ENCODE measurements at regions not wholly inside any gene's neighbourhood (a gene's known extent, or its start where the extent isn't known, plus 50 kb on each side); places are given as distances from the start of the nearest gene placed in this dataset.

GRCh38 chr20:18991012-18991411 lies 177.4 kb downstream of the SCP2D1 start:
- H3K9me3 Mint-ChIP-seq: peaks cover 6% of the 10 kb centered on the region
- H3K27ac Mint-ChIP-seq: no peak overlapping the region
- Histone ChIP-seq H4K20me1 (ENCODE audit: low read depth) (no peaks in the 10 kb centered on the region), H3K4me3 (no peak overlapping the region), H2AFZ (replicated peaks) (no peak overlapping the region), H3K27ac (no peak overlapping the region), H3K79me2 (ENCODE audit: low read depth) (no peaks in the 10 kb centered on the region), H3K9ac (no peak overlapping the region), H3K9me3 (ENCODE audit: low read depth) (no peaks in the 10 kb centered on the region), H3K27me3 (no peaks in the 10 kb centered on the region), H3K36me3 (no peaks in the 10 kb centered on the region), H3K4me2 (no peak overlapping the region), H3F3A (ENCODE audit: low read depth) (no peaks in the 10 kb centered on the region), H3K4me1 (no peaks in the 10 kb centered on the region)
- peaks cover 6% of the 10 kb centered on the region for H3K27me3 Mint-ChIP-seq (ENCODE audit: insufficient read depth, low read depth)
- no peaks in the 10 kb centered on the region for H3K36me3 Mint-ChIP-seq
- DNase-seq (ENCODE audit: low spot score): no peak
- H3K4me1 Mint-ChIP-seq: no peaks in the 10 kb centered on the region
- TF ChIP-seq CTCF (IDR thresholded peaks at IDR 0.05) (no peak), EZH2phosphoT487 (IDR thresholded peaks at IDR 0.05) (no peak), EZH2 (IDR thresholded peaks at IDR 0.05) (no peak)
- no peak overlapping the region for H3K4me3 Mint-ChIP-seq

- H3K36me3 ChIP-seq: no peaks in the 10 kb centered on the region
- H3K27me3 ChIP-seq: no peaks in the 10 kb centered on the region
- H3K4me1 ChIP-seq: no peaks in the 10 kb centered on the region
- no peaks in the 10 kb centered on the region for H4K20me1 ChIP-seq (ENCODE audit: low read depth)
- no peak overlapping the region for H3K9ac ChIP-seq
- no peak for TF ChIP-seq CTCF (IDR thresholded peaks at IDR 0.05)
- no peak for TF ChIP-seq EZH2 (IDR thresholded peaks at IDR 0.05)
- TF ChIP-seq EZH2phosphoT487 (IDR thresholded peaks at IDR 0.05): no peak
- H3F3A ChIP-seq (ENCODE audit: low read depth): no peaks in the 10 kb centered on the region
- H3K27me3 Mint-ChIP-seq (ENCODE audit: insufficient read depth, low read depth): peaks cover 6% of the 10 kb centered on the region
- DNase-seq (ENCODE audit: low spot score): no peak
- no peak overlapping the region for H3K4me3 ChIP-seq
- H3K79me2 ChIP-seq (ENCODE audit: low read depth): no peaks in the 10 kb centered on the region
- no peak overlapping the region for H3K27ac ChIP-seq
- H3K36me3 Mint-ChIP-seq: no peaks in the 10 kb centered on the region
- peaks cover 6% of the 10 kb centered on the region for H3K9me3 Mint-ChIP-seq
- H2AFZ ChIP-seq (replicated peaks): no peak overlapping the region
- no peak overlapping the region for H3K4me2 ChIP-seq
- H3K4me1 Mint-ChIP-seq: no peaks in the 10 kb centered on the region
- H3K27ac Mint-ChIP-seq: no peak overlapping the region
- no peaks in the 10 kb centered on the region for H3K9me3 ChIP-seq (ENCODE audit: low read depth)
- no peak overlapping the region for H3K4me3 Mint-ChIP-seq
These were observed 178.8 kb downstream of the SCP2D1 start for GRCh38 chr20:18992418-18992817.

GRCh38 chr20:18995455-18995854 lies 181.9 kb downstream of the SCP2D1 start:
- H3K27ac ChIP-seq: no peak overlapping the region
- H3K27ac Mint-ChIP-seq: no peak overlapping the region
- no peaks in the 10 kb centered on the region for H3K4me1 ChIP-seq
- H3F3A ChIP-seq (ENCODE audit: low read depth): no peaks in the 10 kb centered on the region
- H3K36me3 ChIP-seq: no peaks in the 10 kb centered on the region
- no peak overlapping the region for H3K4me2 ChIP-seq
- H3K79me2 ChIP-seq (ENCODE audit: low read depth): no peaks in the 10 kb centered on the region
- peaks cover 6% of the 10 kb centered on the region for H3K9me3 Mint-ChIP-seq
- H3K9me3 ChIP-seq (ENCODE audit: low read depth): no peaks in the 10 kb centered on the region
- no peak overlapping the region for H3K9ac ChIP-seq
- peaks cover 6% of the 10 kb centered on the region for H3K27me3 Mint-ChIP-seq (ENCODE audit: insufficient read depth, low read depth)
- H4K20me1 ChIP-seq (ENCODE audit: low read depth): no peaks in the 10 kb centered on the region
- H3K4me1 Mint-ChIP-seq: no peaks in the 10 kb centered on the region
- no peak overlapping the region for H2AFZ ChIP-seq (replicated peaks)
- no peak overlapping the region for H3K4me3 Mint-ChIP-seq
- no peaks in the 10 kb centered on the region for H3K36me3 Mint-ChIP-seq
- TF ChIP-seq EZH2 (IDR thresholded peaks at IDR 0.05) (no peak), CTCF (IDR thresholded peaks at IDR 0.05) (no peak), EZH2phosphoT487 (IDR thresholded peaks at IDR 0.05) (no peak)
- no peaks in the 10 kb centered on the region for H3K27me3 ChIP-seq
- no peak for DNase-seq (ENCODE audit: low spot score)
- H3K4me3 ChIP-seq: no peak overlapping the region

GRCh38 chr20:18999086-18999485 lies 185.5 kb downstream of the SCP2D1 start:
- Histone ChIP-seq H3K27me3 (no peaks in the 10 kb centered on the region), H2AFZ (replicated peaks) (no peak overlapping the region), H3K9me3 (ENCODE audit: low read depth) (no peaks in the 10 kb centered on the region), H3K79me2 (ENCODE audit: low read depth) (no peaks in the 10 kb centered on the region), H4K20me1 (ENCODE audit: low read depth) (no peaks in the 10 kb centered on the region), H3K9ac (no peak overlapping the region), H3K4me1 (no peaks in the 10 kb centered on the region), H3K27ac (no peak overlapping the region), H3K36me3 (no peaks in the 10 kb centered on the region), H3F3A (ENCODE audit: low read depth) (no peaks in the 10 kb centered on the region), H3K4me3 (no peak overlapping the region), H3K4me2 (no peak overlapping the region)
- Mint-ChIP-seq H3K4me3 (no peak overlapping the region), H3K27ac (no peak overlapping the region), H3K36me3 (no peaks in the 10 kb centered on the region), H3K27me3 (ENCODE audit: insufficient read depth, low read depth) (no peaks in the 10 kb centered on the region), H3K9me3 (no peaks in the 10 kb centered on the region), H3K4me1 (no peaks in the 10 kb centered on the region)
- DNase-seq (ENCODE audit: low spot score): no peak
- TF ChIP-seq EZH2phosphoT487 (IDR thresholded peaks at IDR 0.05) (no peak), CTCF (IDR thresholded peaks at IDR 0.05) (no peak), EZH2 (IDR thresholded peaks at IDR 0.05) (no peak)
